K562 (cell line): ENCODE measurements at regions not wholly inside any gene's neighbourhood (a gene's known extent, or its start where the extent isn't known, plus 50 kb on each side); places are given as distances from the start of the nearest gene placed in this dataset.

Source experiments
- ATAC-seq: fragments of 200-7000 bp; cut with Tn5 transposase; 3 replicates; pipeline ENCODE4 v1.9.1; 2020; ENCODE audit warnings: moderate library complexity
- BruUV-seq: library from RNA; stranded (reverse); fragments of 400-500 nt; replicated peaks from 2 replicates; lab custom pipeline; 2021; lab: Mats Ljungman, UMichigan
- CTCF ChIA-PET: fragments of 300-600 bp; formaldehyde crosslinking; extraction: SDS; loops from one replicate; lab custom pipeline; 2021; ENCODE audit warnings: low intra/inter-chr PET ratio; lab: Yijun Ruan, JAX
- POLR2A ChIA-PET: fragments of 300-600, 350-650 bp; sonication (Branson Sonifier 250); formaldehyde crosslinking; extraction: SDS; loops from one replicate; lab custom pipeline; 2021; ENCODE audit warnings: antibody characterized with exemption, inconsistent platforms; lab: Yijun Ruan, JAX
- DNase-seq, 4 experiments: peaks; one replicate each; pipeline versions ENCODE4 v3.0.0 to v3.0.0-alpha.2; 2011 to 2018; ENCODE audit warnings: low spot score in 3 of 4, mixed read lengths in 3 of 4; ENCODE audit errors: extremely low read depth in 1 of 4
- FAIRE-seq: peaks from 2 replicates; lab custom pipeline; 2011; peaks lifted over from hg19 to GRCh38; lab: Jason Lieb, UNC
- H2AFZ ChIP-seq: 2 replicates; pipeline ENCODE4 v1.6.0; 2011; ENCODE audit warnings: low read depth, low read length, control low read depth, inconsistent platforms
- H3K27ac ChIP-seq: fragments of 200-600 bp; 3 replicates; pipeline ENCODE4 v1.8.0; 2011; ENCODE audit warnings: low read depth, mild to moderate bottlenecking, control low read depth, inconsistent platforms, low read length, moderate library complexity, mixed read lengths; ENCODE audit errors: extremely low read depth
- H3K27me3 ChIP-seq, 2 experiments: fragments of 300-600 bp in 1 of 2; 2 replicates in 1 of 2; 3 replicates in 1 of 2; pipeline versions ENCODE4 v1.6.0 to v1.8.0; 2011; ENCODE audit warnings: inconsistent platforms in 2 of 2, low read length in 2 of 2, mild to moderate bottlenecking in 1 of 2, mixed read lengths in 1 of 2, moderate library complexity in 1 of 2; ENCODE audit not compliant: control insufficient read depth in 2 of 2, insufficient read depth in 2 of 2
- H3K36me3 ChIP-seq: fragments of 300-600 bp; 3 replicates; pipeline ENCODE4 v1.8.0; 2011; ENCODE audit warnings: mild to moderate bottlenecking, low read length, inconsistent platforms; ENCODE audit not compliant: control insufficient read depth, insufficient read depth
- H3K4me1 ChIP-seq, 2 experiments: fragments of 200-600 bp in 1 of 2; replicated peaks in 1 of 2; 2 replicates in 1 of 2; 3 replicates in 1 of 2; pipeline versions ENCODE4 v1.5.1 to v1.8.0; 2011; ENCODE audit warnings: inconsistent platforms in 2 of 2, low read length in 2 of 2, mild to moderate bottlenecking in 1 of 2, mixed read lengths in 1 of 2, moderate library complexity in 1 of 2; ENCODE audit not compliant: control insufficient read depth in 2 of 2, insufficient read depth in 2 of 2
- H3K4me2 ChIP-seq: 2 replicates; pipeline ENCODE4 v1.6.1; 2011; ENCODE audit warnings: low read length, control low read depth, inconsistent platforms, mixed read lengths; ENCODE audit not compliant: insufficient read depth
- H3K4me3 ChIP-seq: fragments of 200-600 bp; sonication (generic), shearing (Covaris generic); 2 replicates; pipeline ENCODE4 v1.5.1; 2016; ENCODE audit warnings: control low read depth, inconsistent platforms
- H3K79me2 ChIP-seq: fragments of 200-600 bp; 3 replicates; pipeline ENCODE4 v1.8.0; 2011; ENCODE audit warnings: low read length, inconsistent platforms; ENCODE audit not compliant: control insufficient read depth, insufficient read depth
- H3K9ac ChIP-seq, 2 experiments: 2 replicates each; pipeline versions ENCODE4 v1.6.0 to v1.6.1; 2011; ENCODE audit warnings: low read depth in 2 of 2, low read length in 2 of 2, control low read depth in 1 of 2, inconsistent platforms in 1 of 2, mild to moderate bottlenecking in 1 of 2, mixed read lengths in 1 of 2; ENCODE audit not compliant: insufficient read depth in 1 of 2
- H3K9me1 ChIP-seq: one replicate; pipeline ENCODE4 v1.6.0; 2011; ENCODE audit warnings: inconsistent platforms, mild to moderate bottlenecking, low read length, moderate library complexity; ENCODE audit not compliant: control insufficient read depth, insufficient read depth
- H3K9me3 ChIP-seq: replicated peaks from 2 replicates; pipeline ENCODE4 v1.5.1; 2011; ENCODE audit warnings: low read depth, low read length, inconsistent platforms; ENCODE audit not compliant: control insufficient read depth, insufficient read depth
- H4K20me1 ChIP-seq: replicated peaks from 2 replicates; pipeline ENCODE4 v1.6.1; 2011; ENCODE audit warnings: low read length, inconsistent platforms, mixed read lengths; ENCODE audit not compliant: control insufficient read depth, insufficient read depth
- ADNP ChIP-seq: fragments of 200-800 bp; sonication (Bioruptor generic); IDR thresholded peaks from 2 replicates; pipeline ENCODE4 v1.6.1; 2016; ENCODE audit warnings: missing genetic modification characterization, missing compliant biosample characterization
- ARID4B ChIP-seq: sonication (generic); formaldehyde crosslinking; IDR thresholded peaks from 2 replicates; pipeline ENCODE4 v1.8.0; 2022; ENCODE audit warnings: mild to moderate bottlenecking, missing genetic modification reagents
- EP300 ChIP-seq: IDR thresholded peaks from 2 replicates; pipeline ENCODE4 v1.6.1; 2012; ENCODE audit warnings: low read length, improper control_type of control experiment
- HEY1 ChIP-seq: fragments of 250-450 bp; sonication (Bioruptor Pico); IDR thresholded peaks from 2 replicates; pipeline ENCODE4 v1.5.0; 2020; ENCODE audit warnings: mild to moderate bottlenecking, moderate library complexity, borderline replicate concordance
- HIVEP1 ChIP-seq: fragments of 250-450 bp; sonication (Bioruptor Pico); IDR thresholded peaks from 2 replicates; pipeline ENCODE4 v1.4.0; 2020; ENCODE audit warnings: mild to moderate bottlenecking
- HNRNPH1 ChIP-seq: fragments of 200-400 bp; formaldehyde crosslinking; optimal IDR thresholded peaks from 2 replicates; pipeline ENCODE3; 2017; ENCODE audit warnings: low read depth, mild to moderate bottlenecking, low read length, moderate library complexity
- JUNB ChIP-seq: fragments of 450-650 bp; formaldehyde crosslinking; conservative IDR thresholded peaks from 2 replicates; pipeline ENCODE4 v1.4.0; 2020; ENCODE audit warnings: mild to moderate bottlenecking
- LARP7 ChIP-seq: fragments of 450-650 bp; IDR thresholded peaks from 2 replicates; pipeline ENCODE4 v1.6.1; 2016
- MYNN ChIP-seq, 2 experiments: sonication (generic); formaldehyde crosslinking in 1 of 2; IDR thresholded peaks; 2 replicates each; pipeline versions ENCODE4 v1.5.0 to v1.6.1; 2016 to 2020; ENCODE audit warnings: antibody characterized with exemption in 1 of 2, missing genetic modification reagents in 1 of 2
- RCOR1 ChIP-seq, 2 experiments: IDR thresholded peaks; 2 replicates each; pipeline ENCODE4 v1.6.1; 2012; ENCODE audit warnings: low read depth in 2 of 2, low read length in 2 of 2, borderline replicate concordance in 1 of 2, improper control_type of control experiment in 1 of 2
- RFX1 ChIP-seq: fragments of 450-650 bp; IDR thresholded peaks from 2 replicates; pipeline ENCODE4 v1.6.1; 2016; ENCODE audit warnings: mild to moderate bottlenecking, moderate library complexity
- RUNX1 ChIP-seq: sonication (generic); IDR thresholded peaks from 2 replicates; pipeline ENCODE4 v1.6.1; 2016; ENCODE audit warnings: antibody characterized with exemption, low read depth
- SMAD2 ChIP-seq: fragments of 150-350 bp; IDR thresholded peaks from 2 replicates; pipeline ENCODE4 v1.6.1; 2014; ENCODE audit warnings: low read depth, mild to moderate bottlenecking, low read length
- STAT5B ChIP-seq: fragments of 250-450 bp; sonication (Bioruptor Pico); IDR thresholded peaks from 2 replicates; pipeline ENCODE4 v1.8.0; 2021; ENCODE audit warnings: mild to moderate bottlenecking, inconsistent platforms
- THAP7 ChIP-seq: fragments of 250-450 bp; sonication (Bioruptor Pico); IDR thresholded peaks from 2 replicates; pipeline ENCODE4 v1.5.0; 2021
- ZBTB7A ChIP-seq: IDR thresholded peaks from 2 replicates; pipeline ENCODE4 v1.6.1; 2011; ENCODE audit warnings: low read depth, mild to moderate bottlenecking, low read length, moderate library complexity, borderline replicate concordance; ENCODE audit not compliant: control insufficient read depth
- ZEB2 ChIP-seq: fragments of 450-650 bp; IDR thresholded peaks from 2 replicates; pipeline ENCODE4 v1.6.1; 2016
- ZNF174 ChIP-seq: fragments of 250-450 bp; sonication (Bioruptor Pico); IDR thresholded peaks from 2 replicates; pipeline ENCODE4 v1.4.0; 2020; ENCODE audit warnings: mild to moderate bottlenecking
- ZNF354B ChIP-seq: fragments of 250-450 bp; sonication (Bioruptor Pico); IDR thresholded peaks from 2 replicates; pipeline ENCODE4 v1.4.0; 2020
- ZNF785 ChIP-seq: fragments of 250-450 bp; sonication (Bioruptor Pico); IDR thresholded peaks from 2 replicates; pipeline ENCODE4 v1.4.0; 2020; ENCODE audit warnings: mild to moderate bottlenecking
- WGBS: fragments of 100-300 bp; shearing (Covaris generic); methylation state at CpG from one replicate; pipeline ENCODE4 v1.1.6; 2016; ENCODE audit warnings: low coverage, mixed read lengths; ENCODE audit not compliant: insufficient coverage; ENCODE audit errors: missing lambda C conversion rate; 5-methylcytosine and 5-hydroxymethylcytosine counted together
- in situ Hi-C: fragments of 300-500 bp; cut with MboI; formaldehyde crosslinking; loops from 4 replicates; pipeline ENCODE4 v1.15.0; 2018; ENCODE audit warnings: inconsistent platforms, mixed read lengths
- intact Hi-C: fragments of 100-400 bp; cut with micrococcal nuclease; formaldehyde crosslinking; loops from 2 replicates; pipeline ENCODE4 v1.14.2; 2022

GRCh38 chr14:95426116-95426475, 90.4 kb downstream of the SYNE3 start (continued):
- TF ChIP-seq HNRNPH1 (no peak), JUNB (no peak), HEY1 (CRISPR knock-in tag) (no peak), ZNF354B (no peak), ARID4B (CRISPR knock-in tag) (no peak)

GRCh38 chr14:95425369-95426115, 90.9 kb downstream of the SYNE3 start:
- intact Hi-C loops (no loop called here), in situ Hi-C loops (no loop called here)
- H3K79me2 ChIP-seq: no peaks in the 10 kb centered on the region
- H3K9ac ChIP-seq: no peak overlapping the region
- ChIA-PET POLR2A (no interaction called here), CTCF (no interaction called here)
- DNase-seq (no peak), FAIRE-seq (no peak), ATAC-seq (no peak)
- H3K27ac ChIP-seq: no peak overlapping the region
- H3K9me3 ChIP-seq: no peaks in the 10 kb centered on the region
- no peak overlapping the region for H2AFZ ChIP-seq
- H3K27me3 ChIP-seq: peaks cover 0 to 4% of the 10 kb centered on the region in 2 experiments; a peak in 1 of 5 replicates
- no peak overlapping the region for H3K4me2 ChIP-seq
- WGBS: 7% methylated on average over 9 of the region's 9 CpGs
- no peak overlapping the region for H3K4me3 ChIP-seq
- no peaks in the 10 kb centered on the region for H3K36me3 ChIP-seq
- no peaks in the 10 kb centered on the region for H4K20me1 ChIP-seq
- H3K9me1 ChIP-seq: no peaks in the 10 kb centered on the region
- BruUV-seq: no TSS peak
- no peaks in the 10 kb centered on the region; a peak in 1 of 5 replicates for H3K4me1 ChIP-seq
- TF ChIP-seq EP300 (no peak), HIVEP1 (CRISPR knock-in tag) (no peak), STAT5B (no peak), ZNF174 (CRISPR knock-in tag) (no peak), RUNX1 (no peak), ADNP (tag) (no peak), ZNF785 (no peak), SMAD2 (no peak), LARP7 (no peak), MYNN (IDR thresholded peaks at IDR 0.05) (no peak), MYNN (CRISPR knock-in tag; IDR thresholded peaks at IDR 0.05) (no peak), RFX1 (no peak), ZEB2 (no peak), RCOR1 (IDR thresholded peaks at IDR 0.05; ENCODE audit: borderline replicate concordance in 1 of 2, low read depth in 2 of 2, low read length in 2 of 2) (no peak), THAP7 (CRISPR knock-in tag) (no peak), ZBTB7A (no peak)
